ENCODE measurements at regions not wholly inside any gene's neighbourhood (a gene's known extent, or its start where the extent isn't known, plus 50 kb on each side); places are given as distances from the start of the nearest gene placed in this dataset.

- TF ChIP-seq CTCF (IDR thresholded peaks at IDR 0.05) (no peak), POLR2A (IDR thresholded peaks at IDR 0.05) (no peak)
These were observed 741.0 kb downstream of the PLCL1 start for GRCh38 chr2:198545411-198545810.

Data from thyroid gland (tissue), 4 donors.